ENCODE measurements at regions not wholly inside any gene's neighbourhood (a gene's known extent, or its start where the extent isn't known, plus 50 kb on each side); places are given as distances from the start of the nearest gene placed in this dataset.

- no peaks in the 10 kb centered on the region for H3K27me3 Mint-ChIP-seq (ENCODE audit: unreplicated experiment)
- H3K4me3 Mint-ChIP-seq (ENCODE audit: unreplicated experiment): no peak overlapping the region
- TF ChIP-seq, protein P1, sequence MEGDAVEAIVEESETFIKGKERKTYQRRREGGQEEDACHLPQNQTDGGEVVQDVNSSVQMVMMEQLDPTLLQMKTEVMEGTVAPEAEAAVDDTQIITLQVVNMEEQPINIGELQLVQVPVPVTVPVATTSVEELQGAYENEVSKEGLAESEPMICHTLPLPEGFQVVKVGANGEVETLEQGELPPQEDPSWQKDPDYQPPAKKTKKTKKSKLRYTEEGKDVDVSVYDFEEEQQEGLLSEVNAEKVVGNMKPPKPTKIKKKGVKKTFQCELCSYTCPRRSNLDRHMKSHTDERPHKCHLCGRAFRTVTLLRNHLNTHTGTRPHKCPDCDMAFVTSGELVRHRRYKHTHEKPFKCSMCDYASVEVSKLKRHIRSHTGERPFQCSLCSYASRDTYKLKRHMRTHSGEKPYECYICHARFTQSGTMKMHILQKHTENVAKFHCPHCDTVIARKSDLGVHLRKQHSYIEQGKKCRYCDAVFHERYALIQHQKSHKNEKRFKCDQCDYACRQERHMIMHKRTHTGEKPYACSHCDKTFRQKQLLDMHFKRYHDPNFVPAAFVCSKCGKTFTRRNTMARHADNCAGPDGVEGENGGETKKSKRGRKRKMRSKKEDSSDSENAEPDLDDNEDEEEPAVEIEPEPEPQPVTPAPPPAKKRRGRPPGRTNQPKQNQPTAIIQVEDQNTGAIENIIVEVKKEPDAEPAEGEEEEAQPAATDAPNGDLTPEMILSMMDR (IDR thresholded peaks at IDR 0.05; ENCODE audit: partially characterized antibody, unreplicated experiment): no peak
- no peak overlapping the region for H3K27ac Mint-ChIP-seq (ENCODE audit: unreplicated experiment)
- H3K9me3 Mint-ChIP-seq (ENCODE audit: unreplicated experiment): no peaks in the 10 kb centered on the region
- H3K36me3 Mint-ChIP-seq (ENCODE audit: unreplicated experiment): peaks cover under 1% of the 10 kb centered on the region
- DNase-seq: no peak
- peaks cover 4% of the 10 kb centered on the region for H3K4me1 Mint-ChIP-seq (ENCODE audit: low read depth, unreplicated experiment)
Measured at GRCh38 chr2:175861958-175862357, 140.1 kb downstream of the LNPK start.

DNA sequence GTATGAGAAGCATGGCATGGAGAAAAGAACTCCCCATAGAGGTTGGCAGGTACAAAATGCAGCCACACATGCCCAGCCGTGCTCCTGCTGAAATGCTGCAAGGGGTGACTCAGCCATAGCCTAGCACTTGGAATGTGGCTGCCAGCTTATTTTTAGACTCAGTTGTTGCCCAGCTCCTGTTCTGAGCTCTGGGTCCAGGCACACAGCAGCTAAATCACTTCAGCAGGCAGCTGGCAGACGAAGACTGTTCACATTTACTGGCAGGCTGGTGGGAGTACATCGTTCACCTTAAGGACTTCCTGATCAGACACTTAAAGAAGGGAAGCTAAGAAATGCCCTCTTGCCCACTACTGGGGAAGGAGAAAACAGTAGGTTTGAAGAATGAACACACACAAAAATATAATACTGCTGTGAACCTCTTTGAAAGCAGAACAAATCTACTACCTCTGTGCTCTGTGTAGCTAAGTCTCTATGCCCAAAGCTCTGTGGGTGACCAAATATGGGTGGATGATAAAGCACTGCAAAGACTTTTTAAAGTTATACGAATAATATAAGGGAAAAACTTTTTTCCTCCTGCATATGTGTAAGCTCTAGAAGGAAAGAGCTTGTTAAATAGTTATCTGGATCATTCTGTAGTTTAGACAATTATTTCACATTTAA lies 146.1 kb downstream of the LNPK start:
- H3K4me3 Mint-ChIP-seq (ENCODE audit: unreplicated experiment): peak overlapping the region; percentile 10
- H3K27ac Mint-ChIP-seq (ENCODE audit: unreplicated experiment): peak overlapping the region; percentile 83
- TF ChIP-seq, protein P1 (IDR thresholded peaks at IDR 0.05; ENCODE audit: partially characterized antibody, unreplicated experiment): no peak
- peaks cover 5% of the 10 kb centered on the region for H3K36me3 Mint-ChIP-seq (ENCODE audit: unreplicated experiment)
- peaks cover 8% of the 10 kb centered on the region for H3K27me3 Mint-ChIP-seq (ENCODE audit: unreplicated experiment)
- peaks cover 44% of the 10 kb centered on the region for H3K4me1 Mint-ChIP-seq (ENCODE audit: low read depth, unreplicated experiment)
- DNase-seq: no peak
- peaks cover 15% of the 10 kb centered on the region for H3K9me3 Mint-ChIP-seq (ENCODE audit: unreplicated experiment)

GRCh38 chr2:175855236-175855635 lies 146.8 kb downstream of the LNPK start:
- Mint-ChIP-seq H3K27ac (ENCODE audit: unreplicated experiment) (peak overlapping the region; percentile 96), H3K36me3 (ENCODE audit: unreplicated experiment) (peaks cover 5% of the 10 kb centered on the region), H3K9me3 (ENCODE audit: unreplicated experiment) (peaks cover 15% of the 10 kb centered on the region), H3K4me3 (ENCODE audit: unreplicated experiment) (peak overlapping the region; percentile 66), H3K4me1 (ENCODE audit: low read depth, unreplicated experiment) (peaks cover 48% of the 10 kb centered on the region), H3K27me3 (ENCODE audit: unreplicated experiment) (peaks cover 8% of the 10 kb centered on the region)
- DNase-seq: no peak
- TF ChIP-seq, protein P1 (IDR thresholded peaks at IDR 0.05; ENCODE audit: partially characterized antibody, unreplicated experiment): no peak

DNA sequence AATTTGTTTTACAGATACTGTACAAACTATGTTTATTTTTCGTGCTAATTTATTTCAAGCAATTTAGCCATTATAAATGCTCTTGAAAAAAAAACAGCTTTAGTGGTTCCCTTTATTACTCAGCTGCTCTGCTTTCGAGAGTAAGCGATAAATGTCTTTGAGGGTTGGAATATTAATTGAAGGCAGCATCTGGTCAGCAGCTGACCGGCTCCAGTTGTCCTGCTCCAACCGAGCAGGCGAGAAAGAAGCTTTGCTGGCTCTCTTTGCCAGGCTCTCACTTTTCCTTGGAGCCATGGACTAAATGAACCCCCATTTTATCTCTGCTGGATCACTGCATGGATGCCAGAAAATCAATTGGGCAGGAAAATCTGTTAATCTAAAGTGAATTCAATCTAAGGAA lies 147.4 kb downstream of the LNPK start:
- peaks cover 49% of the 10 kb centered on the region for H3K4me1 Mint-ChIP-seq (ENCODE audit: low read depth, unreplicated experiment)
- peaks cover 8% of the 10 kb centered on the region for H3K27me3 Mint-ChIP-seq (ENCODE audit: unreplicated experiment)
- H3K4me3 Mint-ChIP-seq (ENCODE audit: unreplicated experiment): peak overlapping the region; percentile 66
- H3K36me3 Mint-ChIP-seq (ENCODE audit: unreplicated experiment): peaks cover 5% of the 10 kb centered on the region
- peak; percentile 51 for DNase-seq
- TF ChIP-seq, protein P1 (IDR thresholded peaks at IDR 0.05; ENCODE audit: partially characterized antibody, unreplicated experiment): no peak
- H3K9me3 Mint-ChIP-seq (ENCODE audit: unreplicated experiment): peaks cover 15% of the 10 kb centered on the region
- H3K27ac Mint-ChIP-seq (ENCODE audit: unreplicated experiment): peak overlapping the region; percentile 96

DNA sequence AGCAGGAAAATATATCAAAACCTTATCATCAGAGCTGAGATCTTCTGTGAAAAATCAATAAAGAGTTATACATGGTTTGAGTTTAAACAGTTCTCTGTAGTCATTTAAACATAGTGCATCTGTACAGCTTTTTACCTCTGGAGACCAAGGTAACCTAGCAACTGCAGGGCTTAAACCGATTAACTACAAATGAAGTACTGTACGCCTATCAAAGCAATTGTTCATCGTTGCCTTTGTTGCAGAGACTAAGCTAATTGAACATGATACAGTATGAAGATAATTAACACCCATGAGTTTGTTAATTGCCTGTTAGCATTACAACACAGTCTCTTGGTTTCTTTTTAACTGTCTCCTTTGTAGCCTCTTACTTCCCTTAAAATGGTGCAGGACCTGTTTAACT lies 147.9 kb downstream of the LNPK start:
- TF ChIP-seq, protein P1 (IDR thresholded peaks at IDR 0.05; ENCODE audit: partially characterized antibody, unreplicated experiment): no peak
- H3K27ac Mint-ChIP-seq (ENCODE audit: unreplicated experiment): peak overlapping the region; percentile 96
- peaks cover 15% of the 10 kb centered on the region for H3K9me3 Mint-ChIP-seq (ENCODE audit: unreplicated experiment)
- peak overlapping the region; percentile 66 for H3K4me3 Mint-ChIP-seq (ENCODE audit: unreplicated experiment)
- no peak for DNase-seq
- peaks cover 5% of the 10 kb centered on the region for H3K36me3 Mint-ChIP-seq (ENCODE audit: unreplicated experiment)
- H3K27me3 Mint-ChIP-seq (ENCODE audit: unreplicated experiment): peaks cover 8% of the 10 kb centered on the region
- peaks cover 50% of the 10 kb centered on the region for H3K4me1 Mint-ChIP-seq (ENCODE audit: low read depth, unreplicated experiment)
